HCT116 (cell line): ENCODE measurements at regions not wholly inside any gene's neighbourhood (a gene's known extent, or its start where the extent isn't known, plus 50 kb on each side); places are given as distances from the start of the nearest gene placed in this dataset.

ENCODE experiments used
- CTCF ChIP-seq, 3 experiments: fragments of 200-600 bp in 1 of 3; sonication (generic) in 1 of 3; IDR thresholded peaks in 2 of 3; conservative IDR thresholded peaks in 1 of 3; 2 replicates each; pipeline ENCODE4 v1.5.1; 2012 to 2017; ENCODE audit warnings: low read depth in 2 of 3, low read length in 2 of 3, antibody characterized with exemption in 1 of 3, borderline replicate concordance in 1 of 3, control low read depth in 1 of 3, mild to moderate bottlenecking in 1 of 3, mixed read lengths in 1 of 3, mixed run types in 1 of 3, moderate library complexity in 1 of 3; ENCODE audit not compliant: insufficient read depth in 1 of 3
- EZH2phosphoT487 ChIP-seq: fragments of 200-600 bp; IDR thresholded peaks from 2 replicates; pipeline ENCODE4 v1.6.1; 2018; ENCODE audit warnings: antibody characterized with exemption, borderline replicate concordance
- POLR2A ChIP-seq: IDR thresholded peaks from 2 replicates; pipeline ENCODE4 v1.7.0; 2011; ENCODE audit warnings: borderline replicate concordance; ENCODE audit not compliant: insufficient read depth, insufficient read length; ENCODE audit errors: extremely low read depth
- SIN3A ChIP-seq: IDR thresholded peaks from 2 replicates; pipeline ENCODE4 v1.6.1; 2012; ENCODE audit warnings: low read depth
- TCF7L2 ChIP-seq: IDR thresholded peaks from 2 replicates; pipeline ENCODE4 v1.7.0; 2011; ENCODE audit warnings: borderline replicate concordance, inconsistent platforms; ENCODE audit not compliant: insufficient read depth, insufficient read length; ENCODE audit errors: extremely low read depth
- ZNF274 ChIP-seq: fragments of 200-500 bp; sonication (Bioruptor generic); IDR thresholded peaks from 2 replicates; pipeline ENCODE4 v1.6.1; 2014; ENCODE audit warnings: mild to moderate bottlenecking, low read depth, low read length, inconsistent platforms

GRCh38 chr9:73685786-73686185 is 534.1 kb downstream of the ANXA1 start:
- no peak for TF ChIP-seq CTCF (IDR thresholded peaks at IDR 0.05 in 2 of 3, conservative IDR thresholded peaks at IDR 0.05 in 1 of 3; ENCODE audit: borderline replicate concordance in 1 of 3, insufficient read depth in 1 of 3, low read depth in 2 of 3, low read length in 2 of 3)
- no peak for TF ChIP-seq ZNF274
- no peak for TF ChIP-seq EZH2phosphoT487
- TF ChIP-seq SIN3A = no peak
- TF ChIP-seq TCF7L2 = no peak
- no peak for TF ChIP-seq POLR2A
